ENCODE measurements at regions not wholly inside any gene's neighbourhood (a gene's known extent, or its start where the extent isn't known, plus 50 kb on each side); places are given as distances from the start of the nearest gene placed in this dataset.

DNA sequence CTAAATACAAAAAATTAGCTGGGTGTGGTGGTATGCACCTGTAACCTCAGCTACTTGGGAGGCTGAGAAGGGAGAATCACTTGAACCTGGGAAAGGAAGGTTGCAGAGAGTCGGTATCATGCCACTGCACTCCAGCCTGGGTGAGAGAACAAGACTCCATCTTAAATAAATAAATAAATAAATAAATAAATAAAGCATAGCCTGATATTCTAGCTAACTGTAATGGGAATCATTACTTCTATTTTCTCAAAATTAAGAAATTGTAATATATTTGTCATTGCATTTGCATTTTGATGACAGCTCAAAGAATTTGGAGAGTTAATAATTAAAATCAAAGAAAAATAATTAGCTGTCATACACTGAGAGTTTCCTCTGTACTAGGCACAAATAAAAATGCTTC, 561.1 kb downstream of the EFNB2 start (continued):
- TF ChIP-seq ZNF112 (tag by site-specific recombination; IDR thresholded peaks at IDR 0.05) (no peak), ZNF785 (tag by site-specific recombination; IDR thresholded peaks at IDR 0.05) (no peak), ZNF510 (tag by site-specific recombination; IDR thresholded peaks at IDR 0.05; ENCODE audit: insufficient replicate concordance) (peak; percentile 58), ZNF426 (tag by site-specific recombination; IDR thresholded peaks at IDR 0.05) (peak; percentile 71), ZNF433 (tag by site-specific recombination; IDR thresholded peaks at IDR 0.05; ENCODE audit: low read depth) (peak; percentile 56; the same call in 1 of the 2 replicates)
- TF ChIP-seq, protein P1, sequence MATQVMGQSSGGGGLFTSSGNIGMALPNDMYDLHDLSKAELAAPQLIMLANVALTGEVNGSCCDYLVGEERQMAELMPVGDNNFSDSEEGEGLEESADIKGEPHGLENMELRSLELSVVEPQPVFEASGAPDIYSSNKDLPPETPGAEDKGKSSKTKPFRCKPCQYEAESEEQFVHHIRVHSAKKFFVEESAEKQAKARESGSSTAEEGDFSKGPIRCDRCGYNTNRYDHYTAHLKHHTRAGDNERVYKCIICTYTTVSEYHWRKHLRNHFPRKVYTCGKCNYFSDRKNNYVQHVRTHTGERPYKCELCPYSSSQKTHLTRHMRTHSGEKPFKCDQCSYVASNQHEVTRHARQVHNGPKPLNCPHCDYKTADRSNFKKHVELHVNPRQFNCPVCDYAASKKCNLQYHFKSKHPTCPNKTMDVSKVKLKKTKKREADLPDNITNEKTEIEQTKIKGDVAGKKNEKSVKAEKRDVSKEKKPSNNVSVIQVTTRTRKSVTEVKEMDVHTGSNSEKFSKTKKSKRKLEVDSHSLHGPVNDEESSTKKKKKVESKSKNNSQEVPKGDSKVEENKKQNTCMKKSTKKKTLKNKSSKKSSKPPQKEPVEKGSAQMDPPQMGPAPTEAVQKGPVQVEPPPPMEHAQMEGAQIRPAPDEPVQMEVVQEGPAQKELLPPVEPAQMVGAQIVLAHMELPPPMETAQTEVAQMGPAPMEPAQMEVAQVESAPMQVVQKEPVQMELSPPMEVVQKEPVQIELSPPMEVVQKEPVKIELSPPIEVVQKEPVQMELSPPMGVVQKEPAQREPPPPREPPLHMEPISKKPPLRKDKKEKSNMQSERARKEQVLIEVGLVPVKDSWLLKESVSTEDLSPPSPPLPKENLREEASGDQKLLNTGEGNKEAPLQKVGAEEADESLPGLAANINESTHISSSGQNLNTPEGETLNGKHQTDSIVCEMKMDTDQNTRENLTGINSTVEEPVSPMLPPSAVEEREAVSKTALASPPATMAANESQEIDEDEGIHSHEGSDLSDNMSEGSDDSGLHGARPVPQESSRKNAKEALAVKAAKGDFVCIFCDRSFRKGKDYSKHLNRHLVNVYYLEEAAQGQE (tag by site-specific recombination; IDR thresholded peaks at IDR 0.05): peak; percentile 70; the same call in 1 of the 2 replicates

GRCh38 chr13:105972811-105973590, 562.5 kb downstream of the EFNB2 start:
- no peaks in the 10 kb centered on the region for H3K9me3 ChIP-seq (ENCODE audit: control insufficient read depth, insufficient read depth, low read depth, low read length)
- ChIA-PET POLR2A (no interaction called here), CTCF (interaction anchor here (0.6 to 0.7 kb wide), 2 partner anchors 98 to 412 kb away, joined by 3 to 5 read pairs; no protein-coding TSS in a partner anchor)
- no peak for TF ChIP-seq ZNF623 (tag by site-specific recombination; IDR thresholded peaks at IDR 0.05)
- TF ChIP-seq BCL6B (tag by site-specific recombination; IDR thresholded peaks at IDR 0.05): 0 out of 2 replicates have a peak, but pooled peaks have one; percentile 49
- TF ChIP-seq, protein P2, sequence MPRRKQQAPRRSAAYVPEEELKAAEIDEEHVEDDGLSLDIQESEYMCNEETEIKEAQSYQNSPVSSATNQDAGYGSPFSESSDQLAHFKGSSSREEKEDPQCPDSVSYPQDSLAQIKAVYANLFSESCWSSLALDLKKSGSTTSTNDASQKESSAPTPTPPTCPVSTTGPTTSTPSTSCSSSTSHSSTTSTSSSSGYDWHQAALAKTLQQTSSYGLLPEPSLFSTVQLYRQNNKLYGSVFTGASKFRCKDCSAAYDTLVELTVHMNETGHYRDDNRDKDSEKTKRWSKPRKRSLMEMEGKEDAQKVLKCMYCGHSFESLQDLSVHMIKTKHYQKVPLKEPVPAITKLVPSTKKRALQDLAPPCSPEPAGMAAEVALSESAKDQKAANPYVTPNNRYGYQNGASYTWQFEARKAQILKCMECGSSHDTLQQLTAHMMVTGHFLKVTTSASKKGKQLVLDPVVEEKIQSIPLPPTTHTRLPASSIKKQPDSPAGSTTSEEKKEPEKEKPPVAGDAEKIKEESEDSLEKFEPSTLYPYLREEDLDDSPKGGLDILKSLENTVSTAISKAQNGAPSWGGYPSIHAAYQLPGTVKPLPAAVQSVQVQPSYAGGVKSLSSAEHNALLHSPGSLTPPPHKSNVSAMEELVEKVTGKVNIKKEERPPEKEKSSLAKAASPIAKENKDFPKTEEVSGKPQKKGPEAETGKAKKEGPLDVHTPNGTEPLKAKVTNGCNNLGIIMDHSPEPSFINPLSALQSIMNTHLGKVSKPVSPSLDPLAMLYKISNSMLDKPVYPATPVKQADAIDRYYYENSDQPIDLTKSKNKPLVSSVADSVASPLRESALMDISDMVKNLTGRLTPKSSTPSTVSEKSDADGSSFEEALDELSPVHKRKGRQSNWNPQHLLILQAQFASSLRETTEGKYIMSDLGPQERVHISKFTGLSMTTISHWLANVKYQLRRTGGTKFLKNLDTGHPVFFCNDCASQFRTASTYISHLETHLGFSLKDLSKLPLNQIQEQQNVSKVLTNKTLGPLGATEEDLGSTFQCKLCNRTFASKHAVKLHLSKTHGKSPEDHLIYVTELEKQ (tag by site-specific recombination; IDR thresholded peaks at IDR 0.05; ENCODE audit: borderline replicate concordance): peak; percentile 74; the same call in 1 of the 2 replicates
- H3K4me3 ChIP-seq (ENCODE audit: low read depth, low read length): no peak overlapping the region
- no peaks in the 10 kb centered on the region for H3K36me3 ChIP-seq (ENCODE audit: control insufficient read depth in 2 of 2, insufficient read depth in 1 of 2, low read length in 2 of 2)
- H3K27ac ChIP-seq (ENCODE audit: extremely low read depth, low read depth, low read length): peak overlapping the region; percentile 57; the same call in 1 of the 2 replicates
- peaks cover 16% of the 10 kb centered on the region for H3K4me1 ChIP-seq (ENCODE audit: control insufficient read depth, insufficient read depth, low read length)

- ChIA-PET CTCF (interaction anchor here (0.7 to 2.0 kb wide), 3 partner anchors 9 to 562 kb away, joined by 3 to 6 read pairs (median 3); no protein-coding TSS in a partner anchor), POLR2A (no interaction called here)
- no peaks in the 10 kb centered on the region for H3K36me3 ChIP-seq (ENCODE audit: control insufficient read depth in 2 of 2, insufficient read depth in 1 of 2, low read length in 2 of 2)
- peak overlapping the region; percentile 57 for H3K27ac ChIP-seq (ENCODE audit: extremely low read depth, low read depth, low read length)
- no peak overlapping the region for H3K4me3 ChIP-seq (ENCODE audit: low read depth, low read length)
- peaks cover 16% of the 10 kb centered on the region for H3K4me1 ChIP-seq (ENCODE audit: control insufficient read depth, insufficient read depth, low read length)
- H3K9me3 ChIP-seq (ENCODE audit: control insufficient read depth, insufficient read depth, low read depth, low read length): no peaks in the 10 kb centered on the region
- TF ChIP-seq ZNF596 (tag by site-specific recombination; IDR thresholded peaks at IDR 0.05) (no peak), ZNF362 (tag by site-specific recombination; IDR thresholded peaks at IDR 0.05) (no peak), ZNF18 (tag by site-specific recombination; IDR thresholded peaks at IDR 0.05) (peak; percentile 45; the same call in 1 of the 2 replicates), HOXD13 (CRISPR knock-in tag; IDR thresholded peaks at IDR 0.05; ENCODE audit: borderline replicate concordance) (0 out of 2 replicates have a peak, but pooled peaks have one; percentile 78), GLIS2 (tag by site-specific recombination; IDR thresholded peaks at IDR 0.05) (no peak), SCRT1 (tag by site-specific recombination; IDR thresholded peaks at IDR 0.05; ENCODE audit: borderline replicate concordance) (peak; percentile 56), ZNF146 (tag by site-specific recombination; IDR thresholded peaks at IDR 0.05) (no peak), IKZF3 (tag by site-specific recombination; IDR thresholded peaks at IDR 0.05) (peak; percentile 49; the same call in 1 of the 2 replicates), ZNF843 (tag by site-specific recombination; IDR thresholded peaks at IDR 0.05) (peak; percentile 74), GLIS1 (tag by site-specific recombination; IDR thresholded peaks at IDR 0.05) (peak; percentile 11; the same call in 1 of the 2 replicates), ZNF555 (tag by site-specific recombination; conservative IDR thresholded peaks at IDR 0.05) (no peak)
These were observed 563.1 kb downstream of the EFNB2 start for GRCh38 chr13:105972306-105972721.
